A549 (cell line): ENCODE measurements at regions not wholly inside any gene's neighbourhood (a gene's known extent, or its start where the extent isn't known, plus 50 kb on each side); places are given as distances from the start of the nearest gene placed in this dataset.
A peak's percentile ranks its signal among the peaks of the same experiment; 100 is the strongest.

Source experiments
- ATAC-seq, 2 experiments: fragments of 200-7000 bp in 1 of 2; fragments of >200 bp in 1 of 2; cut with Nextera tagmentation in 1 of 2; cut with Tn5 transposase in 1 of 2; 3 replicates each; pipeline versions ENCODE4 v1.8.0 to v1.9.1; 2018 to 2020; ENCODE audit warnings: mild to moderate bottlenecking in 1 of 2, moderate library complexity in 1 of 2
- CTCF ChIA-PET: fragments of 300-600 bp; sonication (Branson Sonifier 250); formaldehyde crosslinking; extraction: SDS; loops from one replicate; lab custom pipeline; 2021; ENCODE audit warnings: antibody characterized with exemption, inconsistent platforms; lab: Yijun Ruan, JAX
- POLR2A ChIA-PET: fragments of 350-600 bp; formaldehyde crosslinking; extraction: SDS; loops from one replicate; lab custom pipeline; 2021; ENCODE audit warnings: antibody characterized with exemption, inconsistent platforms; lab: Yijun Ruan, JAX
- DNase-seq, 2 experiments: peaks; one replicate each; pipeline versions ENCODE4 v3.0.0 to v3.0.0-alpha.2; 2011 to 2016; ENCODE audit warnings: low read depth in 1 of 2, low spot score in 1 of 2
- FAIRE-seq: peaks from 2 replicates; lab custom pipeline; 2011; peaks lifted over from hg19 to GRCh38; lab: Jason Lieb, UNC
- H3K27ac ChIP-seq, 2 experiments: fragments of >200 bp; sonication (Bioruptor Twin); formaldehyde crosslinking; 3 replicates each; pipeline ENCODE4 v1.5.1; 2016 to 2017
- H3K4me1 ChIP-seq: fragments of >200 bp; sonication (Bioruptor Twin); formaldehyde crosslinking; 3 replicates; pipeline ENCODE4 v1.6.1; 2016
- H3K4me2 ChIP-seq: fragments of >200 bp; sonication (Bioruptor Twin); formaldehyde crosslinking; 3 replicates; pipeline ENCODE4 v1.6.1; 2016
- H3K4me3 ChIP-seq: fragments of >200 bp; sonication (Bioruptor Twin); formaldehyde crosslinking; 3 replicates; pipeline ENCODE4 v1.5.1; 2016
- H3K9me3 ChIP-seq: fragments of >200 bp; sonication (Bioruptor Twin); formaldehyde crosslinking; 3 replicates; pipeline ENCODE4 v1.6.1; 2016
- BHLHE40 ChIP-seq: IDR thresholded peaks from 2 replicates; pipeline ENCODE4 v1.6.1; 2012; ENCODE audit warnings: low read depth, low read length, inconsistent platforms
- CBX2 ChIP-seq: fragments of 200-600 bp; sonication (generic); IDR thresholded peaks from 2 replicates; pipeline ENCODE4 v1.6.1; 2016; ENCODE audit warnings: low read depth, mild to moderate bottlenecking, borderline replicate concordance
- CBX8 ChIP-seq: fragments of 200-600 bp; sonication (generic); IDR thresholded peaks from 2 replicates; pipeline ENCODE4 v1.6.1; 2016
- CHD4 ChIP-seq: fragments of 200-600 bp; sonication (generic); IDR thresholded peaks from 2 replicates; pipeline ENCODE4 v1.6.1; 2016; ENCODE audit warnings: antibody characterized with exemption, mild to moderate bottlenecking, borderline replicate concordance
- EHMT2 ChIP-seq: fragments of 200-600 bp; sonication (generic); IDR thresholded peaks from 2 replicates; pipeline ENCODE4 v1.6.1; 2016; ENCODE audit warnings: antibody characterized with exemption, low read depth, mild to moderate bottlenecking, moderate library complexity
- EP300 ChIP-seq, 2 experiments: fragments of >200 bp; sonication (Bioruptor Twin); formaldehyde crosslinking; IDR thresholded peaks; 2 replicates in 1 of 2; 3 replicates in 1 of 2; pipeline ENCODE4 v1.6.1; 2016 to 2017
- FOSB ChIP-seq: fragments of 250-450 bp; sonication (Bioruptor Pico); IDR thresholded peaks from 2 replicates; pipeline ENCODE4 v1.5.0; 2020; ENCODE audit warnings: mild to moderate bottlenecking, moderate library complexity
- FOSL2 ChIP-seq, 2 experiments: fragments of 450-650 bp in 1 of 2; fragments of >200 bp in 1 of 2; sonication (Bioruptor Twin) in 1 of 2; formaldehyde crosslinking; IDR thresholded peaks; 2 replicates each; pipeline versions ENCODE4 v1.5.0 to v1.6.1; 2016 to 2020; ENCODE audit warnings: mild to moderate bottlenecking in 1 of 2, moderate library complexity in 1 of 2
- FOXS1 ChIP-seq: fragments of 250-450 bp; sonication (Bioruptor Pico); IDR thresholded peaks from 2 replicates; pipeline ENCODE4 v1.5.0; 2020; ENCODE audit warnings: mild to moderate bottlenecking, moderate library complexity
- GATA3 ChIP-seq: IDR thresholded peaks from 2 replicates; pipeline ENCODE4 v1.6.1; 2012; ENCODE audit warnings: borderline replicate concordance
- HEYL ChIP-seq: fragments of 250-450 bp; sonication (Bioruptor Pico); IDR thresholded peaks from 2 replicates; pipeline ENCODE4 v1.8.0; 2021; ENCODE audit warnings: mild to moderate bottlenecking, moderate library complexity
- HOXA7 ChIP-seq: fragments of 250-450 bp; sonication (Bioruptor Pico); IDR thresholded peaks from 2 replicates; pipeline ENCODE4 v1.5.0; 2020; ENCODE audit warnings: mild to moderate bottlenecking, moderate library complexity
- HOXB5 ChIP-seq: fragments of 250-450 bp; sonication (Bioruptor Pico); IDR thresholded peaks from 2 replicates; pipeline ENCODE4 v1.5.0; 2020; ENCODE audit warnings: mild to moderate bottlenecking, moderate library complexity
- JUNB ChIP-seq: fragments of >200 bp; sonication (Bioruptor Twin); formaldehyde crosslinking; IDR thresholded peaks from 2 replicates; pipeline ENCODE4 v1.6.1; 2016
- KDM1A ChIP-seq: fragments of 200-600 bp; sonication (generic); IDR thresholded peaks from 2 replicates; pipeline ENCODE4 v1.6.1; 2016; ENCODE audit warnings: low read depth, mild to moderate bottlenecking
- MAFK ChIP-seq: fragments of 450-650 bp; IDR thresholded peaks from 2 replicates; pipeline ENCODE4 v1.6.1; 2014; ENCODE audit not compliant: partially characterized antibody
- MAZ ChIP-seq: fragments of 150-350 bp; IDR thresholded peaks from 2 replicates; pipeline ENCODE4 v1.6.1; 2014; ENCODE audit warnings: antibody characterized with exemption, low read depth, low read length, borderline replicate concordance
- NFE2L2 ChIP-seq: fragments of 150-350 bp; conservative IDR thresholded peaks from 2 replicates; pipeline ENCODE4 v1.6.1; 2014; ENCODE audit warnings: low read length
- NPAS2 ChIP-seq: fragments of 250-450 bp; sonication (Bioruptor Pico); IDR thresholded peaks from 2 replicates; pipeline ENCODE4 v1.8.0; 2022; ENCODE audit warnings: mild to moderate bottlenecking, moderate library complexity, borderline replicate concordance
- PHF8 ChIP-seq: fragments of 200-600 bp; sonication (generic); IDR thresholded peaks from 2 replicates; pipeline ENCODE4 v1.6.1; 2016; ENCODE audit warnings: low read depth, mild to moderate bottlenecking, antibody characterized with exemption, moderate library complexity, borderline replicate concordance
- POLR2A ChIP-seq: IDR thresholded peaks from 2 replicates; pipeline ENCODE4 v1.6.1; 2012; ENCODE audit warnings: mild to moderate bottlenecking, low read length
- RAD21 ChIP-seq, 2 experiments: fragments of >200 bp in 1 of 2; sonication (Bioruptor Twin) in 1 of 2; formaldehyde crosslinking in 1 of 2; IDR thresholded peaks in 1 of 2; conservative IDR thresholded peaks in 1 of 2; 2 replicates in 1 of 2; 3 replicates in 1 of 2; pipeline ENCODE4 v1.6.1; 2012 to 2018; ENCODE audit warnings: inconsistent platforms in 1 of 2
- SMC3 ChIP-seq: fragments of >200 bp; sonication (Bioruptor Twin); formaldehyde crosslinking; IDR thresholded peaks from 3 replicates; pipeline ENCODE4 v1.6.1; 2018; ENCODE audit warnings: inconsistent platforms
- TFCP2L1 ChIP-seq: fragments of 250-450 bp; sonication (Bioruptor Pico); IDR thresholded peaks from 2 replicates; pipeline ENCODE4 v1.5.0; 2021; ENCODE audit warnings: mild to moderate bottlenecking
- ZFP36 ChIP-seq: fragments of 450-650 bp; IDR thresholded peaks from 2 replicates; pipeline ENCODE4 v1.6.1; 2014; ENCODE audit warnings: borderline replicate concordance; ENCODE audit not compliant: partially characterized antibody
- ZNF302 ChIP-seq: fragments of 250-450 bp; sonication (Bioruptor Pico); IDR thresholded peaks from 2 replicates; pipeline ENCODE4 v1.9.0; 2021; ENCODE audit warnings: inconsistent platforms, mild to moderate bottlenecking, moderate library complexity
- WGBS: methylation state at CpG from one replicate; pipeline ENCODE4 v1.1.6; 2017; ENCODE audit errors: missing lambda C conversion rate; 5-methylcytosine and 5-hydroxymethylcytosine counted together
- TF ChIP-seq, protein P1 (sequence below): fragments of >200 bp; sonication (Bioruptor Twin); formaldehyde crosslinking; IDR thresholded peaks from 3 replicates; pipeline ENCODE4 v1.5.1; 2016
- TF ChIP-seq, protein P2 (sequence below): IDR thresholded peaks from 2 replicates; pipeline ENCODE4 v1.6.1; 2012; ENCODE audit warnings: low read depth, borderline replicate concordance
- TF ChIP-seq, protein P3 (sequence below): IDR thresholded peaks from 2 replicates; pipeline ENCODE4 v1.6.1; 2012
- TF ChIP-seq, protein P4 (sequence below): fragments of 200-600 bp; sonication (generic); IDR thresholded peaks from 2 replicates; pipeline ENCODE4 v1.6.1; 2016; ENCODE audit warnings: antibody characterized with exemption, mild to moderate bottlenecking, moderate library complexity

DNA sequence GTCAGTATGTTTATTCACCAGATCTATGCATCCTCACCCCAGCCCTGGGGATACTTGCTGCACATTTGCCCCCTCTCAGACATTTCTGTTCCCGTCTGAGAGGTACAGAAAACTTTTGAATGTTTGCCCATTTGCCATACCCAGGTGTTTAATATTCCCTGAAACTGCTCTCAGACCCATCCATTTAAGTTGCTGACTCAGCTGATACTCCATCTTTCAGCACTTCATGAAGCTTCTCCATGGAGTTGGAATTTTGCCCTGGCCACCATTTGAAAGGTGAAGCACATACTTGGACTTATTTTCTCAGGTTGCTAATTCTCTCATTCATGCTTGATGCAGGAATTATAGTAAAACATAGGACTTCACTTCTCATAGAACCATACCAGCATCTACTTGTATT is 203.9 kb upstream of the OR13F1 start:
- no peak for FAIRE-seq
- 12% methylated on average over 1 of the region's 1 CpG for WGBS
- H3K27ac ChIP-seq = no peak overlapping the region

DNA sequence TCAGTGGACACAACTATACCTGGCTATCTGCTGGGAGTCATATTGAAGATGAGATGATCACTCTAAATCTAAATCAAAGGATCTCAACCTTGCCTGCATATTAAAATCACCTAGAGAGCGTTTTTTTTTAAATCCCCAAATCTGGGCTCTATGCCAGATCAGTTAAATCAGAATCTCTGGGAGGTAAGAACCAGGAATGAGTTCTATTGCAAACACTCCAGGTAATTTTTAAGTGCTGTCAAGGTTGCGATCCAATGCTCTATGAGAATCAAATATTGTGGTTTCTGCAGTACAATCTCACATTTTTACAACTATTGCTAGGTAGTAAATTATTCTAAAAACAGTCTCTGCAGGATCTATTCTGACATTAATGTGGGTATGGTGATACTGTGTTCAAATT is 202.3 kb upstream of the OR13F1 start:
- H3K4me3 ChIP-seq = no peak overlapping the region
- H3K4me2 ChIP-seq = no peak overlapping the region
- FAIRE-seq (no peak), DNase-seq (no peak), ATAC-seq (no peak)
- no peaks in the 10 kb centered on the region for H3K4me1 ChIP-seq
- no peak overlapping the region for H3K27ac ChIP-seq
- TF ChIP-seq, protein P1, sequence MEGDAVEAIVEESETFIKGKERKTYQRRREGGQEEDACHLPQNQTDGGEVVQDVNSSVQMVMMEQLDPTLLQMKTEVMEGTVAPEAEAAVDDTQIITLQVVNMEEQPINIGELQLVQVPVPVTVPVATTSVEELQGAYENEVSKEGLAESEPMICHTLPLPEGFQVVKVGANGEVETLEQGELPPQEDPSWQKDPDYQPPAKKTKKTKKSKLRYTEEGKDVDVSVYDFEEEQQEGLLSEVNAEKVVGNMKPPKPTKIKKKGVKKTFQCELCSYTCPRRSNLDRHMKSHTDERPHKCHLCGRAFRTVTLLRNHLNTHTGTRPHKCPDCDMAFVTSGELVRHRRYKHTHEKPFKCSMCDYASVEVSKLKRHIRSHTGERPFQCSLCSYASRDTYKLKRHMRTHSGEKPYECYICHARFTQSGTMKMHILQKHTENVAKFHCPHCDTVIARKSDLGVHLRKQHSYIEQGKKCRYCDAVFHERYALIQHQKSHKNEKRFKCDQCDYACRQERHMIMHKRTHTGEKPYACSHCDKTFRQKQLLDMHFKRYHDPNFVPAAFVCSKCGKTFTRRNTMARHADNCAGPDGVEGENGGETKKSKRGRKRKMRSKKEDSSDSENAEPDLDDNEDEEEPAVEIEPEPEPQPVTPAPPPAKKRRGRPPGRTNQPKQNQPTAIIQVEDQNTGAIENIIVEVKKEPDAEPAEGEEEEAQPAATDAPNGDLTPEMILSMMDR = no peak
- TF ChIP-seq ZNF302 (CRISPR knock-in tag) (no peak), ZFP36 (no peak), FOXS1 (CRISPR knock-in tag) (no peak), MAFK (no peak), POLR2A (no peak), NFE2L2 (no peak), JUNB (no peak), FOSL2 (IDR thresholded peaks at IDR 0.05) (no peak), FOSL2 (CRISPR knock-in tag; IDR thresholded peaks at IDR 0.05) (no peak), HOXB5 (no peak), CHD4 (no peak), KDM1A (no peak), PHF8 (no peak), BHLHE40 (no peak), GATA3 (no peak), FOSB (no peak), SMC3 (no peak), HOXA7 (CRISPR knock-in tag) (no peak)
- TF ChIP-seq, protein P2, sequence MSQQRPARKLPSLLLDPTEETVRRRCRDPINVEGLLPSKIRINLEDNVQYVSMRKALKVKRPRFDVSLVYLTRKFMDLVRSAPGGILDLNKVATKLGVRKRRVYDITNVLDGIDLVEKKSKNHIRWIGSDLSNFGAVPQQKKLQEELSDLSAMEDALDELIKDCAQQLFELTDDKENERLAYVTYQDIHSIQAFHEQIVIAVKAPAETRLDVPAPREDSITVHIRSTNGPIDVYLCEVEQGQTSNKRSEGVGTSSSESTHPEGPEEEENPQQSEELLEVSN = no peak
- WGBS = 43% methylated on average over 2 of the region's 2 CpGs
- no peaks in the 10 kb centered on the region for H3K9me3 ChIP-seq
- ChIA-PET POLR2A (no interaction called here), CTCF (no interaction called here)

More for the DNA sequence above, 203.9 kb upstream of the OR13F1 start:
- Histone ChIP-seq H3K4me1 (no peaks in the 10 kb centered on the region), H3K9me3 (no peaks in the 10 kb centered on the region), H3K4me3 (no peak overlapping the region)
- POLR2A ChIA-PET = no interaction called here
- no peak for ATAC-seq
- CTCF ChIA-PET = no interaction called here
- TF ChIP-seq EP300 (IDR thresholded peaks at IDR 0.05) (no peak), EHMT2 (no peak), HOXA7 (CRISPR knock-in tag) (no peak), RAD21 (conservative IDR thresholded peaks at IDR 0.05 in 1 of 2, IDR thresholded peaks at IDR 0.05 in 1 of 2) (no peak), MAFK (peak; percentile 89)
- TF ChIP-seq, protein P3, sequence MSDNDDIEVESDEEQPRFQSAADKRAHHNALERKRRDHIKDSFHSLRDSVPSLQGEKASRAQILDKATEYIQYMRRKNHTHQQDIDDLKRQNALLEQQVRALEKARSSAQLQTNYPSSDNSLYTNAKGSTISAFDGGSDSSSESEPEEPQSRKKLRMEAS = no peak
- TF ChIP-seq, all 56 proteins: peak for 1
- DNase-seq = no peak
- H3K4me2 ChIP-seq = no peak overlapping the region

DNA sequence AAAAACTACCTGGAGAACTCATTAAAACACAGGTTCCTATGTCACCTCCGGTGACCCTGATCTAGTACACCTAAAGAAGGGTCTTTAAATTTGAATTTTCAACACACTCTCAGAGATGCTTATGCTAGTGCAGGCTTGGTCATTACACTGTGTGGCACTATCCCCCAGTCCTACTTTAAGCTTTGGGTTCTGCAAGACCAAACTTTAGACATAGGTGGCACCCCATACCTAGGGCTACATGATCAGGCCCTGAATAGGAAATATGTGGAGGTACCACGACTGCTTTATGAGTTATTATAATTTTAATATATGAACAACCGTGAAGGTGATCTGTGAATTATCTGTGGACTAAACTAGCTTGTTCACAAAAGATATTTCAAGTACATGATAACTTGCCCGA is 201.3 kb upstream of the OR13F1 start:
- no peaks in the 10 kb centered on the region for H3K4me1 ChIP-seq
- 29% methylated on average over 4 of the region's 4 CpGs for WGBS
- no peak overlapping the region for H3K4me3 ChIP-seq
- DNase-seq (no peak), FAIRE-seq (no peak), ATAC-seq (no peak)
- CTCF ChIA-PET = no interaction called here
- TF ChIP-seq CBX2 = no peak
- TF ChIP-seq SMC3 = no peak
- no peak for TF ChIP-seq HEYL
- no peak for TF ChIP-seq MAZ
- no peak for TF ChIP-seq CBX8
- no peak for TF ChIP-seq NPAS2 (CRISPR knock-in tag)
- no peak for TF ChIP-seq TFCP2L1 (CRISPR knock-in tag)
- no peak for TF ChIP-seq KDM1A
- TF ChIP-seq, protein P4, sequence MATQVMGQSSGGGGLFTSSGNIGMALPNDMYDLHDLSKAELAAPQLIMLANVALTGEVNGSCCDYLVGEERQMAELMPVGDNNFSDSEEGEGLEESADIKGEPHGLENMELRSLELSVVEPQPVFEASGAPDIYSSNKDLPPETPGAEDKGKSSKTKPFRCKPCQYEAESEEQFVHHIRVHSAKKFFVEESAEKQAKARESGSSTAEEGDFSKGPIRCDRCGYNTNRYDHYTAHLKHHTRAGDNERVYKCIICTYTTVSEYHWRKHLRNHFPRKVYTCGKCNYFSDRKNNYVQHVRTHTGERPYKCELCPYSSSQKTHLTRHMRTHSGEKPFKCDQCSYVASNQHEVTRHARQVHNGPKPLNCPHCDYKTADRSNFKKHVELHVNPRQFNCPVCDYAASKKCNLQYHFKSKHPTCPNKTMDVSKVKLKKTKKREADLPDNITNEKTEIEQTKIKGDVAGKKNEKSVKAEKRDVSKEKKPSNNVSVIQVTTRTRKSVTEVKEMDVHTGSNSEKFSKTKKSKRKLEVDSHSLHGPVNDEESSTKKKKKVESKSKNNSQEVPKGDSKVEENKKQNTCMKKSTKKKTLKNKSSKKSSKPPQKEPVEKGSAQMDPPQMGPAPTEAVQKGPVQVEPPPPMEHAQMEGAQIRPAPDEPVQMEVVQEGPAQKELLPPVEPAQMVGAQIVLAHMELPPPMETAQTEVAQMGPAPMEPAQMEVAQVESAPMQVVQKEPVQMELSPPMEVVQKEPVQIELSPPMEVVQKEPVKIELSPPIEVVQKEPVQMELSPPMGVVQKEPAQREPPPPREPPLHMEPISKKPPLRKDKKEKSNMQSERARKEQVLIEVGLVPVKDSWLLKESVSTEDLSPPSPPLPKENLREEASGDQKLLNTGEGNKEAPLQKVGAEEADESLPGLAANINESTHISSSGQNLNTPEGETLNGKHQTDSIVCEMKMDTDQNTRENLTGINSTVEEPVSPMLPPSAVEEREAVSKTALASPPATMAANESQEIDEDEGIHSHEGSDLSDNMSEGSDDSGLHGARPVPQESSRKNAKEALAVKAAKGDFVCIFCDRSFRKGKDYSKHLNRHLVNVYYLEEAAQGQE = no peak
- POLR2A ChIA-PET = no interaction called here
- H3K9me3 ChIP-seq = no peaks in the 10 kb centered on the region
- H3K27ac ChIP-seq = no peak overlapping the region
- H3K4me2 ChIP-seq = no peak overlapping the region
